H9 (cell line): ENCODE measurements at regions not wholly inside any gene's neighbourhood (a gene's known extent, or its start where the extent isn't known, plus 50 kb on each side); places are given as distances from the start of the nearest gene placed in this dataset.

Source experiments
- DNase-seq: peaks from one replicate; pipeline ENCODE4 v3.0.0-alpha.2; 2017
- H2AFZ ChIP-seq: one replicate; pipeline ENCODE4 v1.6.1; 2013; ENCODE audit warnings: mild to moderate bottlenecking, low read length, control low read depth, moderate library complexity
- H2AK5ac ChIP-seq: 2 replicates; pipeline ENCODE4 v1.6.1; 2013; ENCODE audit warnings: low read length, control low read depth, mixed read lengths; ENCODE audit not compliant: insufficient read length
- H2BK120ac ChIP-seq: one replicate; pipeline ENCODE4 v1.6.1; 2013; ENCODE audit warnings: low read depth, mild to moderate bottlenecking, low read length, control low read depth, inconsistent platforms; ENCODE audit not compliant: poor library complexity, severe bottlenecking
- H2BK12ac ChIP-seq: 2 replicates; pipeline ENCODE4 v1.6.1; 2013; ENCODE audit warnings: low read length, control low read depth, mixed read lengths, low read depth; ENCODE audit not compliant: insufficient read length
- H2BK15ac ChIP-seq: 2 replicates; pipeline ENCODE4 v1.6.1; 2013; ENCODE audit warnings: low read depth, low read length, control low read depth
- H2BK20ac ChIP-seq: one replicate; pipeline ENCODE4 v1.6.1; 2013; ENCODE audit warnings: low read depth, mild to moderate bottlenecking, low read length, control low read depth, inconsistent platforms; ENCODE audit not compliant: poor library complexity, severe bottlenecking
- H2BK5ac ChIP-seq: 2 replicates; pipeline ENCODE4 v1.6.1; 2013; ENCODE audit warnings: low read length, control low read depth, mixed read lengths; ENCODE audit not compliant: insufficient read length
- H3K14ac ChIP-seq: 2 replicates; pipeline ENCODE4 v1.6.1; 2013; ENCODE audit warnings: low read length, control low read depth; ENCODE audit not compliant: insufficient read depth
- H3K18ac ChIP-seq: 2 replicates; pipeline ENCODE4 v1.6.1; 2013; ENCODE audit warnings: low read depth, mild to moderate bottlenecking, mixed read lengths, low read length, control low read depth; ENCODE audit not compliant: insufficient read length
- H3K23ac ChIP-seq: 2 replicates; pipeline ENCODE4 v1.6.1; 2013; ENCODE audit warnings: low read length, control low read depth, mixed read lengths, low read depth; ENCODE audit not compliant: insufficient read length
- H3K23me2 ChIP-seq: 2 replicates; pipeline ENCODE4 v1.6.1; 2013; ENCODE audit warnings: low read depth, mild to moderate bottlenecking, mixed read lengths, low read length, control low read depth; ENCODE audit not compliant: insufficient read length, poor library complexity, severe bottlenecking
- H3K27ac ChIP-seq: 2 replicates; pipeline ENCODE4 v1.5.1; 2013; ENCODE audit warnings: low read length, control low read depth, mixed read lengths, low read depth; ENCODE audit not compliant: insufficient read length
- H3K27me3 ChIP-seq: 2 replicates; pipeline ENCODE4 v1.6.1; 2013; ENCODE audit warnings: low read length, control low read depth, inconsistent platforms; ENCODE audit not compliant: insufficient read depth
- H3K4ac ChIP-seq: 2 replicates; pipeline ENCODE4 v1.6.1; 2013; ENCODE audit warnings: low read depth, mild to moderate bottlenecking, control low read depth, inconsistent platforms, low read length, moderate library complexity
- H3K4me1 ChIP-seq: 2 replicates; pipeline ENCODE4 v1.6.1; 2013; ENCODE audit warnings: low read length, control low read depth, inconsistent platforms; ENCODE audit not compliant: insufficient read depth
- H3K4me2 ChIP-seq: 2 replicates; pipeline ENCODE4 v1.6.1; 2013; ENCODE audit warnings: low read length, control low read depth, mixed read lengths; ENCODE audit not compliant: insufficient read length, insufficient read depth
- H3K56ac ChIP-seq: 2 replicates; pipeline ENCODE4 v1.6.1; 2013; ENCODE audit warnings: low read depth, mild to moderate bottlenecking, mixed read lengths, low read length, control low read depth; ENCODE audit not compliant: insufficient read length
- H3K79me1 ChIP-seq: 2 replicates; pipeline ENCODE4 v1.6.1; 2013; ENCODE audit warnings: low read depth, mild to moderate bottlenecking, moderate library complexity, low read length, control low read depth, inconsistent platforms; ENCODE audit not compliant: insufficient read depth, poor library complexity, severe bottlenecking
- H3K79me2 ChIP-seq: 2 replicates; pipeline ENCODE4 v1.6.1; 2013; ENCODE audit warnings: low read length, control low read depth, inconsistent platforms; ENCODE audit not compliant: insufficient read depth
- H3K9ac ChIP-seq: 2 replicates; pipeline ENCODE4 v1.6.1; 2013; ENCODE audit warnings: low read length, control low read depth, mixed read lengths; ENCODE audit not compliant: insufficient read length; ENCODE audit errors: extremely low read depth
- H3K9me3 ChIP-seq: one replicate; pipeline ENCODE4 v1.6.1; 2013; ENCODE audit warnings: low read depth, low read length, inconsistent platforms; ENCODE audit not compliant: control insufficient read depth
- H3T11ph ChIP-seq: one replicate; pipeline ENCODE4 v1.6.1; 2013; ENCODE audit warnings: mild to moderate bottlenecking, low read length, control low read depth, inconsistent platforms
- H4K20me1 ChIP-seq: one replicate; pipeline ENCODE4 v1.6.1; 2013; ENCODE audit not compliant: control insufficient read depth, insufficient read length, insufficient read depth
- H4K5ac ChIP-seq: 2 replicates; pipeline ENCODE4 v1.6.1; 2013; ENCODE audit warnings: low read depth, mild to moderate bottlenecking, mixed read lengths, low read length, control low read depth; ENCODE audit not compliant: insufficient read length
- H4K8ac ChIP-seq: replicated peaks from 2 replicates; pipeline ENCODE4 v1.6.1; 2013; ENCODE audit warnings: low read length, control low read depth, mixed read lengths, low read depth; ENCODE audit not compliant: insufficient read length
- H4K91ac ChIP-seq: 2 replicates; pipeline ENCODE4 v1.6.1; 2013; ENCODE audit warnings: low read depth, mild to moderate bottlenecking, moderate library complexity, mixed read lengths, low read length, control low read depth; ENCODE audit not compliant: insufficient read length
- H3K27ac Mint-ChIP-seq, 3 experiments: 2 replicates in 2 of 3; 3 replicates in 1 of 3; pipeline ENCODE4 v1.8.0; 2020 to 2021; ENCODE audit warnings: mixed read lengths in 3 of 3, mild to moderate bottlenecking in 1 of 3, moderate library complexity in 1 of 3
- H3K27me3 Mint-ChIP-seq: 2 replicates; pipeline ENCODE4 v1.8.0; 2021; ENCODE audit warnings: low read depth, mild to moderate bottlenecking, moderate library complexity, mixed read lengths
- H3K36me3 Mint-ChIP-seq, 3 experiments: 2 replicates in 2 of 3; 3 replicates in 1 of 3; pipeline ENCODE4 v1.8.0; 2020 to 2021; ENCODE audit warnings: low read depth in 3 of 3, mixed read lengths in 3 of 3; ENCODE audit not compliant: insufficient read depth in 1 of 3
- H3K4me1 Mint-ChIP-seq, 2 experiments: 2 replicates each; pipeline ENCODE4 v1.8.0; 2020; ENCODE audit warnings: mixed read lengths in 2 of 2
- H3K4me3 Mint-ChIP-seq, 2 experiments: 2 replicates in 1 of 2; 3 replicates in 1 of 2; pipeline ENCODE4 v1.8.0; 2020 to 2021; ENCODE audit warnings: mild to moderate bottlenecking in 2 of 2, mixed read lengths in 2 of 2, moderate library complexity in 1 of 2
- H3K9me3 Mint-ChIP-seq, 2 experiments: 2 replicates in 1 of 2; 3 replicates in 1 of 2; pipeline ENCODE4 v1.8.0; 2020; ENCODE audit warnings: mild to moderate bottlenecking in 2 of 2, mixed read lengths in 2 of 2, moderate library complexity in 1 of 2
- CTCF ChIP-seq: fragments of 200-600 bp; sonication (generic); conservative IDR thresholded peaks from 3 replicates; pipeline ENCODE4 v1.8.0; 2021; ENCODE audit warnings: antibody characterized with exemption, mild to moderate bottlenecking
- WGBS: extraction: QIAGEN DNeasy Blood & Tissue Kit; methylation state at CpG from one replicate; pipeline ENCODE4 v1.1.7; 2013; ENCODE audit warnings: missing lambda C conversion rate, low lambda C conversion rate, mixed read lengths; ENCODE audit not compliant: insufficient read length; ENCODE audit errors: extremely low coverage; 5-methylcytosine and 5-hydroxymethylcytosine counted together

- H4K8ac ChIP-seq = no peak overlapping the region
- no peak overlapping the region for H2AK5ac ChIP-seq
- no peak overlapping the region for H3K56ac ChIP-seq
- H3T11ph ChIP-seq = no peak overlapping the region
- H3K4me1 ChIP-seq = no peaks in the 10 kb centered on the region
- no peak overlapping the region for H3K14ac ChIP-seq
- no CpG with 5 or more reads among the region's 4 CpGs for WGBS
- H3K23ac ChIP-seq = no peak overlapping the region
- Mint-ChIP-seq H3K36me3 (peaks cover 8 to 17% (median 9%) of the 10 kb centered on the region in 3 experiments), H3K27ac (no peak overlapping the region), H3K4me3 (no peak overlapping the region), H3K27me3 (peaks cover 14% of the 10 kb centered on the region; the same call in 1 of the 2 replicates), H3K9me3 (peaks cover 10 to 13% of the 10 kb centered on the region in 2 experiments), H3K4me1 (peaks cover 9% of the 10 kb centered on the region in 2 experiments)
- no peak overlapping the region for H2BK15ac ChIP-seq
- H3K23me2 ChIP-seq = no peaks in the 10 kb centered on the region
- H3K27ac ChIP-seq = no peak overlapping the region
- no peak overlapping the region for H2BK12ac ChIP-seq
- no peaks in the 10 kb centered on the region for H3K9me3 ChIP-seq
- no peak overlapping the region for H3K4ac ChIP-seq
- TF ChIP-seq CTCF = no peak
- H2AFZ ChIP-seq = no peak overlapping the region
- no peak overlapping the region for H3K4me2 ChIP-seq
- no peaks in the 10 kb centered on the region for H3K79me2 ChIP-seq
- H4K5ac ChIP-seq = no peak overlapping the region
- no peaks in the 10 kb centered on the region for H4K20me1 ChIP-seq
- no peak overlapping the region for H2BK120ac ChIP-seq
- no peaks in the 10 kb centered on the region for H3K79me1 ChIP-seq
- no peak overlapping the region for H3K9ac ChIP-seq
- no peak overlapping the region for H2BK5ac ChIP-seq
- no peak overlapping the region for H4K91ac ChIP-seq
- H2BK20ac ChIP-seq = no peak overlapping the region
- no peak for DNase-seq
- no peak overlapping the region for H3K18ac ChIP-seq
- H3K27me3 ChIP-seq = no peaks in the 10 kb centered on the region; the same call in 1 of the 2 replicates
Measured at GRCh38 chr16:5333991-5334390, 236.4 kb upstream of the EEF2KMT start.
